Tibial nerve (tissue), 4 donors: ENCODE measurements at regions not wholly inside any gene's neighbourhood (a gene's known extent, or its start where the extent isn't known, plus 50 kb on each side); places are given as distances from the start of the nearest gene placed in this dataset.

Experiments used
- DNase-seq, 2 donors: peaks; one replicate each; pipeline ENCODE4 v3.0.0-alpha.2; 2019; ENCODE audit warnings: low spot score in 2 of 2
- H3K27ac ChIP-seq, 4 donors: fragments of 200-600 bp; sonication (generic) in 3 of 4; one replicate each; pipeline ENCODE4 v1.5.1; 2017 to 2019; ENCODE audit warnings: mild to moderate bottlenecking in 1 of 4
- H3K27me3 ChIP-seq, 2 donors: fragments of 200-600 bp; sonication (generic) in 1 of 2; one replicate each; pipeline versions ENCODE4 v1.5.1 to v1.6.0; 2017 to 2019
- H3K36me3 ChIP-seq, 3 donors: fragments of 200-600 bp; sonication (generic); one replicate each; pipeline ENCODE4 v1.5.1; 2018 to 2019
- H3K4me1 ChIP-seq, 4 donors: fragments of 200-600 bp; sonication (generic) in 3 of 4; one replicate each; pipeline ENCODE4 v1.5.1; 2017 to 2019
- H3K4me3 ChIP-seq, 4 donors: fragments of 200-600 bp; sonication (generic) in 3 of 4; one replicate each; pipeline ENCODE4 v1.5.1; 2017 to 2019; ENCODE audit warnings: mild to moderate bottlenecking in 1 of 4, moderate library complexity in 1 of 4
- H3K9me3 ChIP-seq, 4 donors: fragments of 200-600 bp; sonication (generic) in 3 of 4; one replicate each; pipeline ENCODE4 v1.5.1; 2017 to 2019
- EP300 ChIP-seq, 2 donors: sonication (generic); formaldehyde crosslinking; IDR thresholded peaks; one replicate each; pipeline ENCODE4 v1.6.1; 2017; ENCODE audit warnings: antibody characterized with exemption in 2 of 2, mild to moderate bottlenecking in 1 of 2
- POLR2A ChIP-seq, 2 donors: fragments of 450-650 bp; IDR thresholded peaks; one replicate each; pipeline ENCODE4 v1.6.1; 2017; ENCODE audit warnings: antibody characterized with exemption in 2 of 2, mild to moderate bottlenecking in 2 of 2, moderate library complexity in 2 of 2
- WGBS, 2 donors: methylation state at CpG; one replicate each; pipeline ENCODE4 v1.1.5; 2018; 5-methylcytosine and 5-hydroxymethylcytosine counted together
- TF ChIP-seq, protein P1 (sequence below), 5 experiments: fragments of 200-600 bp in 3 of 5; fragments of 450-650 bp in 2 of 5; sonication (generic) in 3 of 5; IDR thresholded peaks; one replicate each; pipeline ENCODE4 v1.5.1; 2016 to 2019; ENCODE audit warnings: antibody characterized with exemption in 5 of 5, mild to moderate bottlenecking in 3 of 5, moderate library complexity in 2 of 5

DNA sequence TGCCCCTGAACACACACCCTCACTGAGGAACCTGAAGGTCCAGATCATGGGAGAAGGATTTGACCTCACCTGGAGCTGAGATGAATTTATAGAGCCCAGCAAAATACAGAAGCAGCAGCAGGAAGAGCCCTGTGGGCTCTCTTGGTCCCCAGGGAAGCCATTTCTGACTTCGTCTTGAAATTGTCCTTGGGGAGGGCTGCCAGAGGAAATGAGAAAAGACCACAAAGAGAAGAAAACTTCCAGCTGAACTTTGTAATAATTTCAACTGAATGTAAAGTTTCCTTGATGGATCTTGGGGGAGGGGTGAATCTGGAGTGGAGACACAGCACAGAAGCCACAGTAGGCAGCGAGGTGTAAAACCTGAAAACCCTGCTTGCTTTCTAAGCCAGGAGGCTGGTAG lies 500.9 kb upstream of the NXPH2 start:
- 57 to 74% methylated on average over 2 of the region's 2 CpGs for WGBS, 2 donors
- H3K9me3 ChIP-seq: peaks cover 0 to 8% (median 0%) of the 10 kb centered on the region in 4 donors
- no peak overlapping the region for H3K4me3 ChIP-seq
- TF ChIP-seq POLR2A (IDR thresholded peaks at IDR 0.05) (no peak), EP300 (IDR thresholded peaks at IDR 0.05) (no peak)
- TF ChIP-seq, protein P1, sequence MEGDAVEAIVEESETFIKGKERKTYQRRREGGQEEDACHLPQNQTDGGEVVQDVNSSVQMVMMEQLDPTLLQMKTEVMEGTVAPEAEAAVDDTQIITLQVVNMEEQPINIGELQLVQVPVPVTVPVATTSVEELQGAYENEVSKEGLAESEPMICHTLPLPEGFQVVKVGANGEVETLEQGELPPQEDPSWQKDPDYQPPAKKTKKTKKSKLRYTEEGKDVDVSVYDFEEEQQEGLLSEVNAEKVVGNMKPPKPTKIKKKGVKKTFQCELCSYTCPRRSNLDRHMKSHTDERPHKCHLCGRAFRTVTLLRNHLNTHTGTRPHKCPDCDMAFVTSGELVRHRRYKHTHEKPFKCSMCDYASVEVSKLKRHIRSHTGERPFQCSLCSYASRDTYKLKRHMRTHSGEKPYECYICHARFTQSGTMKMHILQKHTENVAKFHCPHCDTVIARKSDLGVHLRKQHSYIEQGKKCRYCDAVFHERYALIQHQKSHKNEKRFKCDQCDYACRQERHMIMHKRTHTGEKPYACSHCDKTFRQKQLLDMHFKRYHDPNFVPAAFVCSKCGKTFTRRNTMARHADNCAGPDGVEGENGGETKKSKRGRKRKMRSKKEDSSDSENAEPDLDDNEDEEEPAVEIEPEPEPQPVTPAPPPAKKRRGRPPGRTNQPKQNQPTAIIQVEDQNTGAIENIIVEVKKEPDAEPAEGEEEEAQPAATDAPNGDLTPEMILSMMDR (IDR thresholded peaks at IDR 0.05): no peak
- no peak for DNase-seq
- no peaks in the 10 kb centered on the region for H3K27me3 ChIP-seq
- H3K36me3 ChIP-seq: no peaks in the 10 kb centered on the region
- no peak overlapping the region for H3K27ac ChIP-seq
- no peaks in the 10 kb centered on the region for H3K4me1 ChIP-seq

DNA sequence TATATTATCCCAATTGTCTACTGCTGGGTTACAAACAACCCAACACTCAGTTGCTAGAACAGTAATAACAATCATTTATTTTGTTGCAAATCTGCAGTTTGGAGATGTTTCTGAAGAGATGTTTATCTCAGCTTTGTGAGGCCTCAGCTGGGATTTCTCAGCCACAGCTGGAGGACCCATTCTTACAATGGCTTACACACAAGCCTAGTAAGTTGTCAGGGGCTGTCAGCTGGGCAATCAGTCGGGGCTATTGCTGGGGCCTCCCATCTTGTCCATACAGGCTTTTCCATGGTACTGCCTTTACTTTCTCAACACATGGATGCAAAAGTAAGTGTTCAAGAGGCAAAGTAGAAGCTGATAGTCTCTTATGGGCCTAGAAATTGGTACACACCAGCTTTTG lies 491.7 kb upstream of the NXPH2 start:
- Histone ChIP-seq H3K4me1 (no peaks in the 10 kb centered on the region), H3K9me3 (no peaks in the 10 kb centered on the region), H3K36me3 (no peaks in the 10 kb centered on the region), H3K27ac (no peak overlapping the region), H3K4me3 (no peak overlapping the region), H3K27me3 (no peaks in the 10 kb centered on the region)
- TF ChIP-seq POLR2A (IDR thresholded peaks at IDR 0.05) (no peak), EP300 (IDR thresholded peaks at IDR 0.05) (no peak)
- TF ChIP-seq, protein P1 (IDR thresholded peaks at IDR 0.05): no peak
- DNase-seq: no peak
- 58 to 67% methylated on average over 1 of the region's 1 CpG for WGBS, 2 donors

DNA sequence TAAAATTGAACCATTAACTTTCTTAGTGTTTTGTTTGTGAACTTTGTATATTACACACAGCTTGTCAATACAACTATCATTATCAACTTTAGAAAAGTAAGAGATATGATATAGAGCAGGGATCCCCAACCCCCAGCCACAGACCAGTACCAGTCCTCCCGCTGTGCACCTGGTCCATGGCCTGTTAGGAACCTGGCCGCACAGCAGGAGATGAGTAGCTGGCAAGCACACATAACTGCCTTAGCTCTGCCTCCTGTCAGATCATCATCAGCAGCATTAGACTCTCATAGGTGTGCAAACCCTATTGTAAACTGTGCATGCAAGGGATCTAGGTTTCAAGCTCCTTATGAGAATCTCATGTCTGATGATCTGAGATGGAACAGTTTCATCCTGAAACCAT lies 491.0 kb upstream of the NXPH2 start:
- WGBS, 2 donors: 94 to 100% methylated on average over 2 of the region's 2 CpGs
- TF ChIP-seq EP300 (IDR thresholded peaks at IDR 0.05): no peak
- TF ChIP-seq, protein P1 (IDR thresholded peaks at IDR 0.05): no peak
- TF ChIP-seq POLR2A (IDR thresholded peaks at IDR 0.05): no peak

DNA sequence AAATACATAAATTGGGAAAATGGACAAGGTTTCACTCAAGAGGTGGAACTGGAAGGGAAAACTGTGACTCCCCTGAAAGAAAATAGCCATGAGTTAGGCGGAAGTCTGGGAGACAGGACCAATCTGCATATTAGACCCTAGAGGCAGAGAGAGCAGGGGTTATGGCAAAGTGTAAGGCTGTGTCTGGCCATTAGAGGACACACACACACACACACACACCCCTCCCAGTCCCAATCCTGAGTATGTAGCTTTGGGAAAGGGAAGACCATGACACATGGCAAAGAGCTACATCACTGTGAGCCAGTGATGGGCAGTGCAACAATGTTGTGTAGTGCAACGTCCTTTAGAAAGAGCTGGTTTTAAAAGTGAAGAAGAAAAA lies 479.9 kb upstream of the NXPH2 start:
- no peaks in the 10 kb centered on the region for H3K36me3 ChIP-seq
- TF ChIP-seq, protein P1 (IDR thresholded peaks at IDR 0.05): no peak
- TF ChIP-seq EP300 (IDR thresholded peaks at IDR 0.05): no peak
- DNase-seq: no peak
- H3K9me3 ChIP-seq: no peaks in the 10 kb centered on the region
- no peak overlapping the region for H3K27ac ChIP-seq
- no peaks in the 10 kb centered on the region for H3K4me1 ChIP-seq
- no peak overlapping the region for H3K4me3 ChIP-seq
- no peaks in the 10 kb centered on the region for H3K27me3 ChIP-seq
- WGBS, 2 donors: 81 to 88% methylated on average over 2 of the region's 2 CpGs

More for the DNA sequence above, 491.0 kb upstream of the NXPH2 start:
- no peak for DNase-seq
- Histone ChIP-seq H3K27ac (no peak overlapping the region), H3K4me3 (no peak overlapping the region), H3K36me3 (no peaks in the 10 kb centered on the region), H3K9me3 (no peaks in the 10 kb centered on the region), H3K4me1 (no peaks in the 10 kb centered on the region), H3K27me3 (no peaks in the 10 kb centered on the region)

DNA sequence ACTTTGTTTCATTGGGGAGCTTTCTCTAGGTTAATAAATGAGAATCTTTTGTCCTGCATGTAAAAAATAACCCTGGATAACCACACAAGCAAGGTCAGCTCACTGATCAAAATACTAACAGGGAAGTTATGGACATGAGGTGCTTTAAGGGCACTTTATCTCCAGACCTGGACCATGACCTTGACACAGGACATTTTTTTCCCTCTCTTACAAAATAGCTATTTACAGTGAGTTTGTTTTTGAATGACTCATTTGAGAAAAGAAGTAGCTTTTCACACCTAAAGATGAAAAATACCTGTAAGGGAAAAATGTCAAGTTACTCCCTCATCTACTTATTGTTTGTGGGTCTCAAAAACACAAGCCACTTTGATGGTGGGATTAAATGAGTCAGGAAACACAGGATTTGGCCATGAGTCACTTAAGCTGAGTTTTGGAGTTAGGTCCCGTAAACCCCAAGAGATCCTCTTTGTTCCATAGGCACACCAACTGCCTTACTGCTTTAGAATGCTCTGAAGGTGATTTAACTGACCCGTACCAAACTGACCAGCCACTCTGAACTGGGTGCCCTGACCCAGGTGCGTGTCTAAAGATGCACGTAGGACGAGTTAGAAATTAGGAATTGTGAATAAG lies 479.3 kb upstream of the NXPH2 start:
- 86 to 91% methylated on average over 5 of the region's 5 CpGs for WGBS, 2 donors
- Histone ChIP-seq H3K4me3 (no peak overlapping the region), H3K36me3 (no peaks in the 10 kb centered on the region), H3K27ac (no peak overlapping the region), H3K9me3 (no peaks in the 10 kb centered on the region), H3K27me3 (no peaks in the 10 kb centered on the region), H3K4me1 (no peaks in the 10 kb centered on the region)
- no peak for DNase-seq
- TF ChIP-seq EP300 (IDR thresholded peaks at IDR 0.05) (no peak), POLR2A (IDR thresholded peaks at IDR 0.05) (no peak)
- TF ChIP-seq, protein P1 (IDR thresholded peaks at IDR 0.05): no peak
